ENCODE measurements at regions not wholly inside any gene's neighbourhood (a gene's known extent, or its start where the extent isn't known, plus 50 kb on each side); places are given as distances from the start of the nearest gene placed in this dataset.

DNA sequence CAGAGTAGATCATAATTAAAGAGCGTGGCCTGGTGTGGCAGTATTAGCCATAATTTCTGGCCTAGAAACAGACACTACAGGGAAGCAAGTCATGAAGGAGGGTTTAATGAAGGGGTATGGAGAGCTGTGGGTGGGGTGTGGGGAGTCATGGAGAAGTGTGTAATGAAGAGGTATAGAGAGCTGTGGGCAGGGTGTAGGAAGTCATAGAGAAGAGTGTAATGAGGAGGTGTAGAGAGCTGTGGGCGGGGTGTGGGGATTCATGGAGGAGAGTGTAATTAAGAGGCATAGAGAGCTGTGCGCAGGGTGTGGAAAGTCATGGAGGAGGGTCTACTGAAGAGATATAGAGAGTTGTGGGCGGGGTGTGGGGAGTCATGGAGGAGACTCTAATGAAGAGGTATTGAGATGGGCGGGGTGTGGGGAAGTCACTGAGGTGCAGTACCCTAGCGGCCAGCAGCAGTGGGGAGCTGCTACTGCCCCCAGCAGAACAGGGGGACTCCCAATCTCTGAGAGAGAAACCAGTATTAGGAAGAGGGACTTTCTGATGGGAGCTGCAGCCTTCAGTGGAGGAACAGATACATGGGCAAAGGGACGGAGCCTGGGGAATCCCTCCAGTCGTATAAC is 145.4 kb upstream of the FOXA2 start:
- intact Hi-C loops (cut with micrococcal nuclease; ENCODE audit: unreplicated experiment) = no loop called here
- H4K20me1 ChIP-seq (ENCODE audit: control insufficient read depth, insufficient read depth) = no peaks in the 10 kb centered on the region
- TF ChIP-seq SPI1 (IDR thresholded peaks at IDR 0.05; ENCODE audit: borderline replicate concordance, insufficient read depth, low read depth, low read length) (0 out of 2 replicates have a peak, but pooled peaks have one; percentile 3), IKZF1 (conservative IDR thresholded peaks at IDR 0.05) (0 out of 2 replicates have a peak, but pooled peaks have one; percentile 22), PAX8 (IDR thresholded peaks at IDR 0.05) (no peak)
- TF ChIP-seq, protein P1, sequence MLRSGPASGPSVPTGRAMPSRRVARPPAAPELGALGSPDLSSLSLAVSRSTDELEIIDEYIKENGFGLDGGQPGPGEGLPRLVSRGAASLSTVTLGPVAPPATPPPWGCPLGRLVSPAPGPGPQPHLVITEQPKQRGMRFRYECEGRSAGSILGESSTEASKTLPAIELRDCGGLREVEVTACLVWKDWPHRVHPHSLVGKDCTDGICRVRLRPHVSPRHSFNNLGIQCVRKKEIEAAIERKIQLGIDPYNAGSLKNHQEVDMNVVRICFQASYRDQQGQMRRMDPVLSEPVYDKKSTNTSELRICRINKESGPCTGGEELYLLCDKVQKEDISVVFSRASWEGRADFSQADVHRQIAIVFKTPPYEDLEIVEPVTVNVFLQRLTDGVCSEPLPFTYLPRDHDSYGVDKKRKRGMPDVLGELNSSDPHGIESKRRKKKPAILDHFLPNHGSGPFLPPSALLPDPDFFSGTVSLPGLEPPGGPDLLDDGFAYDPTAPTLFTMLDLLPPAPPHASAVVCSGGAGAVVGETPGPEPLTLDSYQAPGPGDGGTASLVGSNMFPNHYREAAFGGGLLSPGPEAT (IDR thresholded peaks at IDR 0.05; ENCODE audit: low read depth) = 0 out of 2 replicates have a peak, but pooled peaks have one; percentile 35

More for the DNA sequence above, 145.4 kb upstream of the FOXA2 start:
- SMC1A ChIA-PET (ENCODE audit: uncharacterized antibody, unreplicated experiment) = no interaction called here
- FAIRE-seq (no peak), DNase-seq (ENCODE audit: low read depth, low spot score) (no peak), ATAC-seq (peak; percentile 84)
- no peak overlapping the region for H3K9ac ChIP-seq (ENCODE audit: control insufficient read depth, insufficient read depth, low read length)
- H3K4me3 ChIP-seq = no peak overlapping the region
- in situ Hi-C loops (cut with MboI) = no loop called here
- H3K4me2 ChIP-seq (ENCODE audit: control insufficient read depth, insufficient read depth) = peak overlapping the region; percentile 7; the same call in 1 of the 2 replicates
- no peaks in the 10 kb centered on the region; the same call in 1 of the 2 replicates for H3K4me1 ChIP-seq (ENCODE audit: control insufficient read depth, insufficient read depth, low read length)
- H3K36me3 ChIP-seq (ENCODE audit: control insufficient read depth in 2 of 2, insufficient read depth in 2 of 2, low read length in 1 of 2) = no peaks in the 10 kb centered on the region
- no peaks in the 10 kb centered on the region for H3K27me3 ChIP-seq (replicated peaks in 1 of 2; ENCODE audit: control insufficient read depth in 2 of 2, insufficient read depth in 2 of 2, low read length in 1 of 2)
- no peak overlapping the region for H2AFZ ChIP-seq (ENCODE audit: control insufficient read depth, low read depth, low read length)
- POLR2A ChIA-PET = no interaction called here
- H3K79me2 ChIP-seq (ENCODE audit: control insufficient read depth, insufficient read depth, low read length) = no peaks in the 10 kb centered on the region
- RAD21 ChIA-PET (ENCODE audit: unreplicated experiment) = interaction anchor here (0.8 to 1.6 kb wide), 3 partner anchors 37 to 321 kb away, joined by 3 to 5 read pairs (median 4); no protein-coding TSS in a partner anchor
- CTCF ChIA-PET = interaction anchor here (1.1 to 1.8 kb wide), 2 partner anchors 37 to 505 kb away, joined by 3 to 6 read pairs; no protein-coding TSS in a partner anchor
- H3K9me3 ChIP-seq (replicated peaks; ENCODE audit: control insufficient read depth, insufficient read depth, low read length) = no peaks in the 10 kb centered on the region; the same call in 2 of the 3 replicates
- 30% methylated on average over 8 of the region's 8 CpGs for WGBS (ENCODE audit: insufficient coverage, insufficient replicate concordance, low lambda C conversion rate, missing lambda C conversion rate)
- H3K27ac ChIP-seq (ENCODE audit: control insufficient read depth, insufficient read depth) = no peak overlapping the region
- BruUV-seq (replicated peaks) = no TSS peak

Data from GM12878 (cell line).